OCI-LY7 (cell line): ENCODE measurements at regions not wholly inside any gene's neighbourhood (a gene's known extent, or its start where the extent isn't known, plus 50 kb on each side); places are given as distances from the start of the nearest gene placed in this dataset.

Experiments used
- BruUV-seq: library from RNA; stranded (reverse); fragments of 400-500 nt; replicated peaks from 2 replicates; lab custom pipeline; 2021; lab: Mats Ljungman, UMichigan
- CTCF ChIA-PET: fragments of 300-600 bp; sonication (Branson Sonifier 250); formaldehyde crosslinking; loops from one replicate; lab custom pipeline; 2022; ENCODE audit warnings: antibody characterized with exemption; ENCODE audit not compliant: unreplicated experiment; lab: Charles Lee
- POLR2A ChIA-PET: fragments of 300-600 bp; sonication (Branson Sonifier 250); formaldehyde crosslinking; loops from one replicate; lab custom pipeline; 2022; ENCODE audit warnings: antibody characterized with exemption; lab: Charles Lee
- DNase-seq: peaks from one replicate; pipeline ENCODE4 v3.0.0-alpha.2; 2015; ENCODE audit warnings: low spot score
- H2AFZ ChIP-seq: fragments of 200-600 bp; sonication (generic), shearing (Covaris generic); 2 replicates; pipeline ENCODE4 v1.6.1; 2014; ENCODE audit warnings: mild to moderate bottlenecking, antibody characterized with exemption, low read length, moderate library complexity
- H3K27ac ChIP-seq: fragments of 200-600 bp; sonication (generic); 2 replicates; pipeline ENCODE4 v1.5.1; 2014; ENCODE audit warnings: mixed run types, low read depth, mild to moderate bottlenecking, moderate library complexity, low read length, inconsistent platforms; ENCODE audit not compliant: poor library complexity, severe bottlenecking
- H3K36me3 ChIP-seq: fragments of 200-600 bp; sonication (generic); 2 replicates; pipeline ENCODE4 v1.6.1; 2014; ENCODE audit warnings: mild to moderate bottlenecking, antibody characterized with exemption, low read length, moderate library complexity, mixed read lengths; ENCODE audit not compliant: insufficient read depth
- H3K4me1 ChIP-seq: fragments of 200-600 bp; sonication (generic); 2 replicates; pipeline ENCODE4 v1.5.1; 2014; ENCODE audit warnings: mild to moderate bottlenecking, low read length; ENCODE audit not compliant: insufficient read depth, poor library complexity, severe bottlenecking
- H3K4me2 ChIP-seq: fragments of 200-600 bp; sonication (generic); 2 replicates; pipeline ENCODE4 v1.6.1; 2014; ENCODE audit warnings: mild to moderate bottlenecking, low read length
- H3K4me3 ChIP-seq: fragments of 200-600 bp; sonication (generic); 2 replicates; pipeline ENCODE4 v1.5.1; 2014; ENCODE audit warnings: mild to moderate bottlenecking, low read depth, low read length; ENCODE audit not compliant: poor library complexity, severe bottlenecking
- H3K79me2 ChIP-seq: fragments of 200-600 bp; sonication (generic); 2 replicates; pipeline ENCODE4 v1.6.1; 2016; ENCODE audit warnings: low read depth, mild to moderate bottlenecking, low read length, moderate library complexity, mixed read lengths; ENCODE audit not compliant: insufficient read depth
- H3K9me2 ChIP-seq: fragments of 200-600 bp; sonication (generic); 2 replicates; pipeline ENCODE4 v1.6.1; 2016; ENCODE audit warnings: mild to moderate bottlenecking, low read length, mixed read lengths; ENCODE audit not compliant: insufficient read depth
- H3K9me3 ChIP-seq: fragments of 200-600 bp; sonication (generic); 2 replicates; pipeline ENCODE4 v1.6.1; 2014; ENCODE audit warnings: mild to moderate bottlenecking, mixed run types, low read length, mixed read lengths
- H4K20me1 ChIP-seq: fragments of 200-600 bp; sonication (generic); 2 replicates; pipeline ENCODE4 v1.6.1; 2014; ENCODE audit warnings: mild to moderate bottlenecking, antibody characterized with exemption, low read length, moderate library complexity, mixed read lengths; ENCODE audit not compliant: insufficient read depth
- EZH2phosphoT487 ChIP-seq: fragments of 200-600 bp; sonication (generic); IDR thresholded peaks from 2 replicates; pipeline ENCODE4 v1.6.1; 2018; ENCODE audit warnings: low read depth, borderline replicate concordance, mild to moderate bottlenecking, mixed run types, antibody characterized with exemption, low read length, moderate library complexity, mixed read lengths
- intact Hi-C: fragments of 100-400 bp; cut with micrococcal nuclease; formaldehyde crosslinking; loops from one replicate; pipeline ENCODE4 v1.10.0; 2022; ENCODE audit not compliant: unreplicated experiment
- TF ChIP-seq, protein P1 (sequence below): fragments of 200-600 bp; sonication (generic); conservative IDR thresholded peaks from 2 replicates; pipeline ENCODE4 v1.5.1; 2014; ENCODE audit warnings: mild to moderate bottlenecking, antibody characterized with exemption, low read length, moderate library complexity, mixed read lengths

DNA sequence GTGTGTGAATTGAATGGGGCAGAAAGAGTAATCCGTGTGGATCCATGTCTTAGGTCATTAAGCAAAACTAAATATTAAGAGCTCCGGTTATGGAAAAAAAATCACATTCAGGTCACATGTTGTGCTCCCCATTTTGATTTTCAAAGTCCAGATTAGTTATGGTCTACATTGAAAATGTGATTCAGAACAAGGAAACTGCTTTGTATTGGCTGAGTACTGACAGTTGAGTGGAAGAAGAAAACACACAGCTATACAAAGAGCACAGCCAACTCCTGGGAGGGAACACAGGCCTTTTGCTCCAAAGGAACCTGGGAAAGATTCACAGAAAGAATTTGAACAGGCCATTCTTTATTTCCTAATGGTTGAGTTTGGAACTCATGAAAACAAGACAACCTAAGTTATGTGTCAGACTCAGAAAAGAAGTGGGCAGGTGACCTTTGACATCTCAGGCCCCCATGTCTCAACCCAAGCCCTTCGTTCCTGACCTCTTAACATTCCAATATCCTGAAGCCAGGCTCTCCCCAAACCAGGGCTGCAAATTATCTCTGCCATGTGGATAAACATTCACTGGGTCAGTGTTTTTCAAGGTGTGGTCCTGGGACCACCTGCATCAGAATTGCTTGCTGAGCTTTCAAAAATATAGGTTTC lies 159.3 kb upstream of the LMO4 start:
- Histone ChIP-seq H4K20me1 (no peaks in the 10 kb centered on the region), H3K4me3 (no peak overlapping the region), H3K27ac (no peak overlapping the region), H3K4me1 (no peaks in the 10 kb centered on the region), H3K79me2 (no peaks in the 10 kb centered on the region), H3K9me3 (no peaks in the 10 kb centered on the region), H3K4me2 (no peak overlapping the region), H3K36me3 (no peaks in the 10 kb centered on the region), H3K9me2 (no peaks in the 10 kb centered on the region), H2AFZ (no peak overlapping the region)
- POLR2A ChIA-PET: no interaction called here
- no TSS peak for BruUV-seq
- intact Hi-C loops: no loop called here
- TF ChIP-seq, protein P1, sequence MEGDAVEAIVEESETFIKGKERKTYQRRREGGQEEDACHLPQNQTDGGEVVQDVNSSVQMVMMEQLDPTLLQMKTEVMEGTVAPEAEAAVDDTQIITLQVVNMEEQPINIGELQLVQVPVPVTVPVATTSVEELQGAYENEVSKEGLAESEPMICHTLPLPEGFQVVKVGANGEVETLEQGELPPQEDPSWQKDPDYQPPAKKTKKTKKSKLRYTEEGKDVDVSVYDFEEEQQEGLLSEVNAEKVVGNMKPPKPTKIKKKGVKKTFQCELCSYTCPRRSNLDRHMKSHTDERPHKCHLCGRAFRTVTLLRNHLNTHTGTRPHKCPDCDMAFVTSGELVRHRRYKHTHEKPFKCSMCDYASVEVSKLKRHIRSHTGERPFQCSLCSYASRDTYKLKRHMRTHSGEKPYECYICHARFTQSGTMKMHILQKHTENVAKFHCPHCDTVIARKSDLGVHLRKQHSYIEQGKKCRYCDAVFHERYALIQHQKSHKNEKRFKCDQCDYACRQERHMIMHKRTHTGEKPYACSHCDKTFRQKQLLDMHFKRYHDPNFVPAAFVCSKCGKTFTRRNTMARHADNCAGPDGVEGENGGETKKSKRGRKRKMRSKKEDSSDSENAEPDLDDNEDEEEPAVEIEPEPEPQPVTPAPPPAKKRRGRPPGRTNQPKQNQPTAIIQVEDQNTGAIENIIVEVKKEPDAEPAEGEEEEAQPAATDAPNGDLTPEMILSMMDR: no peak
- TF ChIP-seq EZH2phosphoT487: no peak
- DNase-seq: no peak
- CTCF ChIA-PET: no interaction called here

DNA sequence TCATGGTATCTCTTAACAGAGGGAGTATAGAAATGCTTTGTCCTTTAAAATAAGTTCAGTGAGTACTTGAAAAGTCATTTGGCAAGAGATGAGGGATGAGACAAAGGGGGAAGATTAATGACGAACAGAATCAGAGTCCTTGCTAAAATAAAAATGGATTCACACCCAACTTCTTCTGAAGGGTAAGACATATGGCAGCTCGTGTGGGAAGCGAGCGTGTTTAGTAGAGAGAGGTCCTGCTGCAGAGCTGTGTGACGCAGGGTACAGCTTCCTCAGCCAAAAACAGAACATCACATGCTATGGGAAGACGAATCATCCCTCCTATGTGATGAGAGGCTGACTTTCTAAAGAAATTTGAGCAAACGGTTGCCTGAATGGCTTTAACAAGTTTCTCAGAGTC lies 158.5 kb upstream of the LMO4 start:
- CTCF ChIA-PET: no interaction called here
- no peaks in the 10 kb centered on the region for H3K79me2 ChIP-seq
- H3K4me3 ChIP-seq: no peak overlapping the region
- DNase-seq: no peak
- no peaks in the 10 kb centered on the region for H3K9me3 ChIP-seq
- intact Hi-C loops: no loop called here
- H3K36me3 ChIP-seq: no peaks in the 10 kb centered on the region
- H3K4me2 ChIP-seq: no peak overlapping the region
- no peaks in the 10 kb centered on the region for H3K4me1 ChIP-seq
- POLR2A ChIA-PET: no interaction called here
- TF ChIP-seq EZH2phosphoT487: no peak
- TF ChIP-seq, protein P1: no peak
- no peak overlapping the region for H3K27ac ChIP-seq
- no TSS peak for BruUV-seq
- no peak overlapping the region for H2AFZ ChIP-seq
- no peaks in the 10 kb centered on the region for H4K20me1 ChIP-seq
- H3K9me2 ChIP-seq: no peaks in the 10 kb centered on the region

DNA sequence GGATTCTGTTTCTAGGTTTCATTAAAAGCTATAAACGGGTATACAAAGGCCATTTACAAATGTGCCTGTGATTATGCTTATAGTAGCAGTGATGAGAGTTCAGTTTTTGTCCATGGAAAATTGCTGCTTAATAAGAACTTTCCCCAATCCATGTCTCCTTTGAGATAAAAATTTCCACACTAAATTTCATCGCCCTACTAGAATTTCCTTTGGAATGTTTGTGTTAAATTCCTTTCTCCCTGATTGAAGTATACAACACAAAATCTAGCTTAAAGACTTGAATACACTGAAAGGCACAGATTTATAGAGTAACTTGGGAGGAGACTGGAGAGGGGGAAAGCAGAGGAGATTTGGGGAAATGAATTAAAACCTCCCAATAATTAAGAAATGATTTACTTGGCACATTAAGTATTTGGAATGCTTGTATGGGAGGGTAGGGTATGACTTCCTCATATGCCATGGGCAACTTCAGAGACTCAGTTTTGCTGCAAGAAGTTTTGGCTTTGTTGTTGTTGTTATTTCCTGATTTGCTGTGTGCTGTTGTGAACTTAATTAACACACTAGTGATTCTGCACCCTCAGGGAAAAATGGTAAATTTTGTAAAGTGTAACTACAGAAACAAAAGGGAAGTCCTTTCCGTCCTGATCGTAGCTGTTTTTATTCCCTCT lies 157.6 kb upstream of the LMO4 start:
- Histone ChIP-seq H3K4me2 (no peak overlapping the region), H3K9me3 (no peaks in the 10 kb centered on the region), H3K9me2 (no peaks in the 10 kb centered on the region), H3K79me2 (no peaks in the 10 kb centered on the region), H2AFZ (no peak overlapping the region), H3K4me3 (no peak overlapping the region), H3K4me1 (no peaks in the 10 kb centered on the region), H3K36me3 (no peaks in the 10 kb centered on the region), H4K20me1 (no peaks in the 10 kb centered on the region), H3K27ac (no peak overlapping the region)
- intact Hi-C loops: no loop called here
- ChIA-PET POLR2A (interaction anchor here (0.7 kb wide), 1 partner anchor 40 kb away, joined by 3 read pairs; no protein-coding TSS in a partner anchor), CTCF (no interaction called here)
- TF ChIP-seq, protein P1: no peak
- no peak for TF ChIP-seq EZH2phosphoT487
- no peak for DNase-seq
- BruUV-seq: no TSS peak
